HEK293 (cell line): ENCODE measurements at regions not wholly inside any gene's neighbourhood (a gene's known extent, or its start where the extent isn't known, plus 50 kb on each side); places are given as distances from the start of the nearest gene placed in this dataset.

Experiments
- OSR2 ChIP-seq: fragments of 450-650 bp; formaldehyde crosslinking; IDR thresholded peaks from 2 replicates; pipeline ENCODE4 v1.5.1; 2016; ENCODE audit warnings: missing biosample characterization, missing genetic modification characterization
- TCF7L2 ChIP-seq: IDR thresholded peaks from 2 replicates; pipeline ENCODE4 v1.6.1; 2011; ENCODE audit warnings: low read depth, mild to moderate bottlenecking, inconsistent platforms, low read length, moderate library complexity, borderline replicate concordance
- ZNF558 ChIP-seq: fragments of 450-650 bp; formaldehyde crosslinking; IDR thresholded peaks from 2 replicates; pipeline ENCODE4 v1.5.1; 2016; ENCODE audit warnings: missing biosample characterization, missing genetic modification characterization
- ZNF747 ChIP-seq: fragments of 450-650 bp; formaldehyde crosslinking; IDR thresholded peaks from 2 replicates; pipeline ENCODE4 v1.5.1; 2016; ENCODE audit warnings: missing biosample characterization, missing genetic modification characterization

DNA sequence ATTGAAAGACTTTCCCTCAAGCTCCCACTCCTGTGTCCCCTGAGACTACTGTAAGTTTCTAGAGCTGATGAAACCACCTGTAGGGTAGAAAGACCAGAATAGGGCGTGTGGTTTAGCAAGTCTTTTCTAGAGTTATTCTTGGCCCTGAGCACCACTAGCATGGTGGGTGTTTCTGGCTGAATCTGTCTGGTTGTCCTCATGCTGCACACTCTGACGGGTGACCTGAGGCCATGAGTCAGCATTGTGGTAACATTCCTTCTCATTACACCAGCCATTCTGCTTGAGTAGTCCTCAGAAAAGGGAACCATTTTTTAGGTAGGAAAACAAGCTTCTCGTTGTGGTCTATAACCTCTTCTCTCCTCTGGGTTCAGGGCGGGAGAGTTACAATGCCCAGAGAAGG, 250.3 kb downstream of the SNX13 start:
- TF ChIP-seq OSR2 (no peak), TCF7L2 (no peak), ZNF558 (no peak), ZNF747 (tag by site-specific recombination) (no peak)
